Body of pancreas (tissue), 4 donors: ENCODE measurements at regions not wholly inside any gene's neighbourhood (a gene's known extent, or its start where the extent isn't known, plus 50 kb on each side); places are given as distances from the start of the nearest gene placed in this dataset.

ENCODE experiments used
- CTCF ChIP-seq, 7 experiments: fragments of 450-650 bp in 4 of 7; fragments of 200-600 bp in 3 of 7; sonication (generic) in 3 of 7; IDR thresholded peaks; one replicate each; pipeline ENCODE4 v1.5.1; 2016 to 2019; ENCODE audit warnings: antibody characterized with exemption in 7 of 7
- POLR2A ChIP-seq, 3 donors: fragments of 450-650 bp; IDR thresholded peaks; one replicate each; pipeline ENCODE4 v1.6.1; 2016; ENCODE audit warnings: antibody characterized with exemption in 3 of 3, mild to moderate bottlenecking in 2 of 3

- TF ChIP-seq CTCF (IDR thresholded peaks at IDR 0.05) (no peak), POLR2A (IDR thresholded peaks at IDR 0.05) (no peak)
Measured at GRCh38 chr4:117331817-117332216, 246.4 kb upstream of the TRAM1L1 start.
